Liver (tissue), 8 donors: ENCODE measurements at regions not wholly inside any gene's neighbourhood (a gene's known extent, or its start where the extent isn't known, plus 50 kb on each side); places are given as distances from the start of the nearest gene placed in this dataset.

ENCODE experiments used
- DNase-seq: peaks from one replicate; pipeline ENCODE4 v3.0.0-alpha.2; 2017; ENCODE audit warnings: low spot score
- H3K27ac ChIP-seq, 2 donors: one replicate each; pipeline ENCODE4 v1.7.0; 2013; ENCODE audit warnings: inconsistent platforms in 2 of 2, low read length in 2 of 2, control low read depth in 1 of 2, low read depth in 1 of 2, mild to moderate bottlenecking in 1 of 2
- H3K27me3 ChIP-seq, 4 donors: one replicate each; pipeline versions ENCODE4 v1.6.1 to v1.7.0; 2013; ENCODE audit warnings: low read length in 3 of 4, inconsistent platforms in 1 of 4, mild to moderate bottlenecking in 1 of 4, moderate library complexity in 1 of 4; ENCODE audit not compliant: control insufficient read depth in 4 of 4, insufficient read depth in 4 of 4
- H3K36me3 ChIP-seq, 4 donors: one replicate each; pipeline versions ENCODE4 v1.6.1 to v1.7.0; 2013; ENCODE audit warnings: low read length in 3 of 4, mild to moderate bottlenecking in 3 of 4, low read depth in 1 of 4, moderate library complexity in 1 of 4; ENCODE audit not compliant: control insufficient read depth in 4 of 4, insufficient read depth in 3 of 4
- H3K4me1 ChIP-seq, 4 donors: one replicate each; pipeline versions ENCODE4 v1.6.1 to v1.7.0; 2013; ENCODE audit warnings: low read length in 3 of 4, mild to moderate bottlenecking in 3 of 4, moderate library complexity in 1 of 4; ENCODE audit not compliant: control insufficient read depth in 4 of 4, insufficient read depth in 4 of 4
- H3K4me3 ChIP-seq, 3 donors: one replicate each; pipeline versions ENCODE4 v1.6.1 to v1.7.0; 2013; ENCODE audit warnings: low read length in 3 of 3, control low read depth in 1 of 3, low read depth in 1 of 3, mild to moderate bottlenecking in 1 of 3
- H3K9ac ChIP-seq, 2 donors: one replicate each; pipeline ENCODE4 v1.7.0; 2013; ENCODE audit warnings: low read length in 2 of 2, mild to moderate bottlenecking in 2 of 2, moderate library complexity in 2 of 2, control low read depth in 1 of 2, low read depth in 1 of 2
- H3K9me3 ChIP-seq, 4 donors: one replicate each; pipeline versions ENCODE4 v1.6.1 to v1.7.0; 2013; ENCODE audit warnings: low read length in 3 of 4; ENCODE audit not compliant: control insufficient read depth in 4 of 4
- ATF3 ChIP-seq: IDR thresholded peaks from 2 replicates; pipeline ENCODE4 v1.6.1; 2016; ENCODE audit warnings: antibody characterized with exemption
- EGR1 ChIP-seq, 2 donors: IDR thresholded peaks; 2 replicates each; pipeline ENCODE4 v1.6.1; 2016 to 2018; ENCODE audit warnings: antibody characterized with exemption in 2 of 2, low read depth in 2 of 2
- FOXA1 ChIP-seq: IDR thresholded peaks from 2 replicates; pipeline ENCODE4 v1.6.1; 2016; ENCODE audit warnings: antibody characterized with exemption
- FOXA2 ChIP-seq: IDR thresholded peaks from 2 replicates; pipeline ENCODE4 v1.6.1; 2016; ENCODE audit warnings: antibody characterized with exemption
- GABPA ChIP-seq, 2 donors: IDR thresholded peaks in 1 of 2; conservative IDR thresholded peaks in 1 of 2; 2 replicates each; pipeline ENCODE4 v1.6.1; 2016; ENCODE audit warnings: antibody characterized with exemption in 2 of 2, mild to moderate bottlenecking in 1 of 2, moderate library complexity in 1 of 2
- HNF4A ChIP-seq, 2 donors: conservative IDR thresholded peaks; 2 replicates each; pipeline ENCODE4 v1.6.1; 2016; ENCODE audit warnings: antibody characterized with exemption in 2 of 2, mild to moderate bottlenecking in 2 of 2
- JUND ChIP-seq, 2 donors: IDR thresholded peaks; 2 replicates each; pipeline ENCODE4 v1.6.1; 2016; ENCODE audit warnings: antibody characterized with exemption in 2 of 2
- MAX ChIP-seq: IDR thresholded peaks from 2 replicates; pipeline ENCODE4 v1.6.1; 2016; ENCODE audit warnings: antibody characterized with exemption
- NR2F2 ChIP-seq: IDR thresholded peaks from 2 replicates; pipeline ENCODE4 v1.6.1; 2016; ENCODE audit warnings: antibody characterized with exemption
- RAD21 ChIP-seq, 2 donors: IDR thresholded peaks; 2 replicates each; pipeline ENCODE4 v1.6.1; 2016; ENCODE audit warnings: antibody characterized with exemption in 2 of 2, mild to moderate bottlenecking in 2 of 2
- REST ChIP-seq: IDR thresholded peaks from 2 replicates; pipeline ENCODE4 v1.6.1; 2016; ENCODE audit warnings: antibody characterized with exemption, mild to moderate bottlenecking
- RXRA ChIP-seq, 2 donors: IDR thresholded peaks; 2 replicates each; pipeline ENCODE4 v1.6.1; 2017 to 2018; ENCODE audit warnings: antibody characterized with exemption in 2 of 2, mild to moderate bottlenecking in 1 of 2
- SP1 ChIP-seq: IDR thresholded peaks from 2 replicates; pipeline ENCODE4 v1.6.1; 2018; ENCODE audit warnings: antibody characterized with exemption, mild to moderate bottlenecking
- TAF1 ChIP-seq: conservative IDR thresholded peaks from 2 replicates; pipeline ENCODE4 v1.6.1; 2016; ENCODE audit warnings: antibody characterized with exemption, mild to moderate bottlenecking
- YY1 ChIP-seq: IDR thresholded peaks from 2 replicates; pipeline ENCODE4 v1.6.1; 2016; ENCODE audit warnings: antibody characterized with exemption, mild to moderate bottlenecking
- ZBTB33 ChIP-seq: IDR thresholded peaks from 2 replicates; pipeline ENCODE4 v1.6.1; 2016; ENCODE audit warnings: antibody characterized with exemption
- WGBS: extraction: QIAGEN DNeasy Blood & Tissue Kit; methylation state at CpG from one replicate; pipeline ENCODE4 v1.1.7; 2013; 5-methylcytosine and 5-hydroxymethylcytosine counted together
- TF ChIP-seq, protein P1 (sequence below): fragments of 150-350 bp; IDR thresholded peaks from 2 replicates; pipeline ENCODE4 v1.5.1; 2017; ENCODE audit warnings: improper control_type of control experiment, low read depth, low read length; ENCODE audit not compliant: missing input control
- donor health status: healthy.
- donor health status: healthy.
- donor health status: healthy.
- donor health status: healthy.
- donor health status: healthy.

- Histone ChIP-seq H3K4me1 (no peaks in the 10 kb centered on the region), H3K36me3 (no peaks in the 10 kb centered on the region), H3K4me3 (no peak overlapping the region), H3K27ac (no peak overlapping the region), H3K9ac (no peak overlapping the region), H3K27me3 (no peaks in the 10 kb centered on the region), H3K9me3 (no peaks in the 10 kb centered on the region)
- no peak for DNase-seq
- TF ChIP-seq EGR1 (IDR thresholded peaks at IDR 0.05; ENCODE audit: low read depth in 2 of 2) = no peak
- TF ChIP-seq FOXA2 = no peak
- no peak for TF ChIP-seq GABPA (IDR thresholded peaks at IDR 0.05 in 1 of 2, conservative IDR thresholded peaks at IDR 0.05 in 1 of 2)
- no peak for TF ChIP-seq RAD21 (IDR thresholded peaks at IDR 0.05)
- TF ChIP-seq MAX = no peak
- TF ChIP-seq ZBTB33 = no peak
- TF ChIP-seq SP1 = no peak
- TF ChIP-seq, protein P1, sequence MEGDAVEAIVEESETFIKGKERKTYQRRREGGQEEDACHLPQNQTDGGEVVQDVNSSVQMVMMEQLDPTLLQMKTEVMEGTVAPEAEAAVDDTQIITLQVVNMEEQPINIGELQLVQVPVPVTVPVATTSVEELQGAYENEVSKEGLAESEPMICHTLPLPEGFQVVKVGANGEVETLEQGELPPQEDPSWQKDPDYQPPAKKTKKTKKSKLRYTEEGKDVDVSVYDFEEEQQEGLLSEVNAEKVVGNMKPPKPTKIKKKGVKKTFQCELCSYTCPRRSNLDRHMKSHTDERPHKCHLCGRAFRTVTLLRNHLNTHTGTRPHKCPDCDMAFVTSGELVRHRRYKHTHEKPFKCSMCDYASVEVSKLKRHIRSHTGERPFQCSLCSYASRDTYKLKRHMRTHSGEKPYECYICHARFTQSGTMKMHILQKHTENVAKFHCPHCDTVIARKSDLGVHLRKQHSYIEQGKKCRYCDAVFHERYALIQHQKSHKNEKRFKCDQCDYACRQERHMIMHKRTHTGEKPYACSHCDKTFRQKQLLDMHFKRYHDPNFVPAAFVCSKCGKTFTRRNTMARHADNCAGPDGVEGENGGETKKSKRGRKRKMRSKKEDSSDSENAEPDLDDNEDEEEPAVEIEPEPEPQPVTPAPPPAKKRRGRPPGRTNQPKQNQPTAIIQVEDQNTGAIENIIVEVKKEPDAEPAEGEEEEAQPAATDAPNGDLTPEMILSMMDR = no peak
- no peak for TF ChIP-seq YY1
- TF ChIP-seq RXRA (IDR thresholded peaks at IDR 0.05) = no peak
- TF ChIP-seq FOXA1 = no peak
- TF ChIP-seq REST = no peak
- TF ChIP-seq ATF3 = no peak
- no peak for TF ChIP-seq NR2F2
- TF ChIP-seq TAF1 = no peak
- no peak for TF ChIP-seq JUND (IDR thresholded peaks at IDR 0.05)
- no peak for TF ChIP-seq HNF4A (conservative IDR thresholded peaks at IDR 0.05)
- WGBS = 73% methylated on average over 2 of the region's 2 CpGs
These were observed 631.6 kb downstream of the PCDH18 start for GRCh38 chr4:136900696-136901095.
